ENCODE measurements at regions not wholly inside any gene's neighbourhood (a gene's known extent, or its start where the extent isn't known, plus 50 kb on each side); places are given as distances from the start of the nearest gene placed in this dataset.
"Not testable (repeated sequence)": the region's sequence is repeated elsewhere in the genome, so short reads cannot be mapped to it uniquely, and the experiment has no call there.

GRCh38 chr3:139124197-139124596 lies 79.5 kb upstream of the PRR23C start:
- Histone ChIP-seq H3K79me2 (ENCODE audit: insufficient read depth, low read length) (no peaks in the 10 kb centered on the region), H3K36me3 (ENCODE audit: insufficient read depth, low read length) (no peaks in the 10 kb centered on the region), H3K4me3 (ENCODE audit: insufficient read depth, low read length) (no peak overlapping the region), H4K20me1 (ENCODE audit: insufficient read depth, low read length) (no peaks in the 10 kb centered on the region), H3K9me3 (ENCODE audit: low read depth, low read length) (no peaks in the 10 kb centered on the region), H3K4me1 (ENCODE audit: insufficient read depth, low read length) (peaks cover 34% of the 10 kb centered on the region), H3K27me3 (ENCODE audit: insufficient read depth, low read length) (no peaks in the 10 kb centered on the region), H3K4me2 (ENCODE audit: insufficient read depth, low read length) (no peak overlapping the region), H3K27ac (ENCODE audit: low read depth, low read length) (no peak overlapping the region), H2AFZ (ENCODE audit: low read length) (no peak overlapping the region)
- no peak for TF ChIP-seq CTCF (IDR thresholded peaks at IDR 0.05; ENCODE audit: extremely low read depth, low read depth, low read length)
- DNase-seq (ENCODE audit: insufficient read length, low spot score, missing footprints) = no peak

- H3K27ac ChIP-seq (ENCODE audit: low read depth, low read length) = no peak overlapping the region
- no peaks in the 10 kb centered on the region for H3K36me3 ChIP-seq (ENCODE audit: insufficient read depth, low read length)
- H3K4me2 ChIP-seq (ENCODE audit: insufficient read depth, low read length) = no peak overlapping the region
- no peaks in the 10 kb centered on the region for H3K79me2 ChIP-seq (ENCODE audit: insufficient read depth, low read length)
- no peak overlapping the region for H2AFZ ChIP-seq (ENCODE audit: low read length)
- DNase-seq (ENCODE audit: insufficient read length, low spot score, missing footprints) = peak; percentile 86
- no peak for TF ChIP-seq CTCF (IDR thresholded peaks at IDR 0.05; ENCODE audit: extremely low read depth, low read depth, low read length)
- H3K4me3 ChIP-seq (ENCODE audit: insufficient read depth, low read length) = no peak overlapping the region
- no peaks in the 10 kb centered on the region for H3K9me3 ChIP-seq (ENCODE audit: low read depth, low read length)
- H3K27me3 ChIP-seq (ENCODE audit: insufficient read depth, low read length) = peaks cover 5% of the 10 kb centered on the region
- H4K20me1 ChIP-seq (ENCODE audit: insufficient read depth, low read length) = no peaks in the 10 kb centered on the region
- peaks cover 9% of the 10 kb centered on the region for H3K4me1 ChIP-seq (ENCODE audit: insufficient read depth, low read length)
Measured at GRCh38 chr3:139127101-139127500, 82.4 kb upstream of the PRR23C start.

GRCh38 chr3:139127629-139128028 lies 82.9 kb upstream of the PRR23C start:
- not testable (repeated sequence) for H3K9me3 ChIP-seq (ENCODE audit: low read depth, low read length); H2AFZ ChIP-seq (ENCODE audit: low read length); H3K4me3 ChIP-seq (ENCODE audit: insufficient read depth, low read length); H3K27me3 ChIP-seq (ENCODE audit: insufficient read depth, low read length); H3K4me2 ChIP-seq (ENCODE audit: insufficient read depth, low read length); H4K20me1 ChIP-seq (ENCODE audit: insufficient read depth, low read length); DNase-seq (ENCODE audit: insufficient read length, low spot score, missing footprints); H3K27ac ChIP-seq (ENCODE audit: low read depth, low read length); H3K36me3 ChIP-seq (ENCODE audit: insufficient read depth, low read length); H3K79me2 ChIP-seq (ENCODE audit: insufficient read depth, low read length); H3K4me1 ChIP-seq (ENCODE audit: insufficient read depth, low read length)

- H3K4me2 ChIP-seq (ENCODE audit: insufficient read depth, low read length) = no peak overlapping the region
- H3K4me1 ChIP-seq (ENCODE audit: insufficient read depth, low read length) = peaks cover 4% of the 10 kb centered on the region
- H3K4me3 ChIP-seq (ENCODE audit: insufficient read depth, low read length) = no peak overlapping the region
- no peak for TF ChIP-seq CTCF (IDR thresholded peaks at IDR 0.05; ENCODE audit: extremely low read depth, low read depth, low read length)
- H2AFZ ChIP-seq (ENCODE audit: low read length) = no peak overlapping the region
- H3K36me3 ChIP-seq (ENCODE audit: insufficient read depth, low read length) = no peaks in the 10 kb centered on the region
- no peak overlapping the region for H3K27ac ChIP-seq (ENCODE audit: low read depth, low read length)
- peaks cover 5% of the 10 kb centered on the region for H3K27me3 ChIP-seq (ENCODE audit: insufficient read depth, low read length)
- no peaks in the 10 kb centered on the region for H3K9me3 ChIP-seq (ENCODE audit: low read depth, low read length)
- no peak for DNase-seq (ENCODE audit: insufficient read length, low spot score, missing footprints)
- H4K20me1 ChIP-seq (ENCODE audit: insufficient read depth, low read length) = no peaks in the 10 kb centered on the region
- H3K79me2 ChIP-seq (ENCODE audit: insufficient read depth, low read length) = no peaks in the 10 kb centered on the region
Measured at GRCh38 chr3:139128803-139129202, 84.1 kb upstream of the PRR23C start.
